ENCODE measurements at regions not wholly inside any gene's neighbourhood (a gene's known extent, or its start where the extent isn't known, plus 50 kb on each side); places are given as distances from the start of the nearest gene placed in this dataset.
"Not testable (repeated sequence)": the region's sequence is repeated elsewhere in the genome, so short reads cannot be mapped to it uniquely, and the experiment has no call there.

GRCh38 chr3:20442846-20443245 lies 256.8 kb upstream of the SGO1 start:
- DNase-seq = no peak

- DNase-seq = not testable (repeated sequence)
Observed at GRCh38 chr3:20427268-20427667, 241.3 kb upstream of the SGO1 start.

GRCh38 chr3:20425138-20425537 lies 239.1 kb upstream of the SGO1 start:
- DNase-seq = no peak

GRCh38 chr3:20424086-20424485 lies 238.1 kb upstream of the SGO1 start:
- DNase-seq = no peak

GRCh38 chr3:20422391-20422790 lies 236.4 kb upstream of the SGO1 start:
- DNase-seq = no peak

- no peak for DNase-seq
Observed at GRCh38 chr3:20417388-20418108, 231.5 kb upstream of the SGO1 start.

- DNase-seq = no peak
Observed at GRCh38 chr3:20406611-20407011, 220.6 kb upstream of the SGO1 start.

GRCh38 chr3:20405744-20406143 lies 219.7 kb upstream of the SGO1 start:
- DNase-seq = no peak

GRCh38 chr3:20405231-20405630 lies 219.2 kb upstream of the SGO1 start:
- no peak for DNase-seq

GRCh38 chr3:20404741-20405100 lies 218.7 kb upstream of the SGO1 start:
- no peak for DNase-seq

GRCh38 chr3:20403986-20404740 lies 218.2 kb upstream of the SGO1 start:
- DNase-seq = no peak

- no peak for DNase-seq
Observed at GRCh38 chr3:20401253-20401652, 215.2 kb upstream of the SGO1 start.

- no peak for DNase-seq
Observed at GRCh38 chr3:20400686-20401085, 214.7 kb upstream of the SGO1 start.

- no peak for DNase-seq
Observed at GRCh38 chr3:20400281-20400680, 214.3 kb upstream of the SGO1 start.

GRCh38 chr3:20396335-20396734 lies 210.3 kb upstream of the SGO1 start:
- no peak for DNase-seq

- DNase-seq = no peak
Observed at GRCh38 chr3:20395692-20396091, 209.7 kb upstream of the SGO1 start.

GRCh38 chr3:20394243-20394642 lies 208.2 kb upstream of the SGO1 start:
- no peak for DNase-seq

GRCh38 chr3:20391644-20392043 lies 205.6 kb upstream of the SGO1 start:
- DNase-seq = no peak

- DNase-seq = no peak
Observed at GRCh38 chr3:20388971-20389370, 203.0 kb upstream of the SGO1 start.

GRCh38 chr3:20380295-20380694 lies 194.3 kb upstream of the SGO1 start:
- no peak for DNase-seq

GRCh38 chr3:20378315-20378714 lies 192.3 kb upstream of the SGO1 start:
- DNase-seq = no peak

GRCh38 chr3:20376665-20377217 lies 190.7 kb upstream of the SGO1 start:
- DNase-seq = no peak

- DNase-seq = no peak
Observed at GRCh38 chr3:20375302-20375701, 189.3 kb upstream of the SGO1 start.
